ENCODE measurements at regions not wholly inside any gene's neighbourhood (a gene's known extent, or its start where the extent isn't known, plus 50 kb on each side); places are given as distances from the start of the nearest gene placed in this dataset.
"Not testable (repeated sequence)": the region's sequence is repeated elsewhere in the genome, so short reads cannot be mapped to it uniquely, and the experiment has no call there.

DNA sequence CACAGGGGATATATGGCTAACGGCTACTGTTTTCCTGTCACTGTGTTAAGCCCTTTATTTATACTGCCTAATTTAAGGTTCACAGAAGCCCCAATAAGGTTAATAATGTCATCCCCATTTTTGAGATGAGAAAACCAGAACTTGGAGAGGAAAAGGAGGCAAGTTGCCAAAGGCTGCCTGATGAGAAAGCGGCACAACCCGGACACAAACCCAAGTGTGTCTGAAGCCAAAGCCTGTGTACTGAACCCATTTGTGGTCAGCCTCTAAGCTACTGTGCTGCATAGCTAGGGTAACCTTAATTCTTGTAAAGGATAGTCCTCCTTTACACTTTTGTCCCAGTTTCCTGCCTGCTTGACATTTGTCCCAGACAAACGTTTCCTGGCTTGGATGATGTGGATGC lies 954.7 kb upstream of the FANCL start:
- no peak for DNase-seq

- no peak for DNase-seq
Measured at GRCh38 chr2:59191781-59192180, 950.7 kb upstream of the FANCL start.

GRCh38 chr2:59190518-59190917 lies 949.4 kb upstream of the FANCL start:
- no peak for DNase-seq

DNA sequence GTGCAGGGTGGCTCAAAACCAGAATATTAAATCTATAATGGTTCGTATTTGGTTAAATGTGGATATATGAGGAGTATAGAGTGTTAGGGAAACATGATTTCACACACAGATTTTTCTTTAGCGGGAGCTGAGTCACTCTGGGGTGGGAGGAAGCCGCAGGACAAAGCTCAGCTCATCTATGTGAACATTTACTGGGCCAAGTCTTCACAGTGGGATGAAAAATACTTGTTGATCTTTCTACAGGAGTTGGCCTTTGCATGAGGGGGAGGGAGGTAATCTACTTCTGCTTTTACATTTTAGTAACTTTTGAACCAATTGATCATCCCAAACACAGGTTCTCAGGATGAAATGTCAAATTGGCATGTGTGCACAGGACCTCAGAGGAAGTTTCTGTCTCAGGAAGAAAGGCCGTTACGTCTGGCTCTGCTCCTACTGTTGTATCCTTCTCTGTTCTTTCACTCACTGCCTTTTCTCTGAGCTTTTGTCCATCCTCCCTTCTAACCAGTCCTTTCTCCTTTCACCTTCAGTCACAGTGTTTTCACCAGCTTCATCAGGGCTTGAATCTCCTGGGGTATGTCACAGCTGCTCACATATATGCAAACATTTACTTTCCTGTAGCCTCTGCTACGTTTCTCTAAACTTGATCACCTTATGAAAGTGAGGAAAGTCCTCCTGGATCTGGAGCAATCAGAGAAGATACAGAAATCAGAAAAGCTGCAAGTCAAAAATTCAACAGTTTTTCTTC lies 943.3 kb upstream of the FANCL start:
- DNase-seq: no peak

GRCh38 chr2:59183070-59183469 lies 941.9 kb upstream of the FANCL start:
- DNase-seq: no peak

DNA sequence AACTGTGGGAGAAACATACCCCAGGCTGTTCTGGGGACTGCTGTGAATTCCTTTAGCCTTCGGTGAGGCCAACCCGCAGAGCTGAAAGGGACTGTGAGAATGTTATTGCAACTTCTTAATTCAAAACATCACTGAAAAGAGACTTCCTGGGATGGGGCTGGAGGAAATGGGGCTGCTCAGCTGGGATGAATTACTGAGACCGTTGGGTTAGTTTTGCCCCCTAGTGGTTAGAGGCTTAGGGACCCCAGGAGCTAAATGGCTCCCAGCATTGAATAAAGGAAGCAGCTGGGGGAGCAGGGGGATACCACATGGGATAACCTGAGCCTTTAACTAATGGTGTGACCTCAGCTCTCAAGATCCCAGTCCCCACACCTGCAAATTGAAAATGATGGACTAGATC lies 941.1 kb upstream of the FANCL start:
- no peak for DNase-seq

DNA sequence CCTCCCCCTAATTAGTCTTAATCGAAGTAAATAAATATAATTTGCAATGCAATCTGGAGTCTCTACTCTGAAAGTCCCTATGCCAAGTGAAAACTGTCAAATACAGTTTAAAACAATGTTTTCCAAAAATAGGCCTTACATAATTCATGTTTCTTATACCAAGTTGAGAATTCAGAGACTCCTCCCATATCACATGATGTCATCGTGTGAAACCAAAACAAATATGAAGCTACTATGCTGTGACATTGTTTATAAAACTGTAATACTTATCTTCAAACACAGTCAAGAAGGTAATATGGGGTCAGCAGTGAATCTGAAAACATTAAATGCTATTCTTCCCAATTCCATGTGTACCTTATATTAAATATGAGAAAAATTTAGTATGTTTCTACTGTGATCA lies 940.2 kb upstream of the FANCL start:
- no peak for DNase-seq

DNA sequence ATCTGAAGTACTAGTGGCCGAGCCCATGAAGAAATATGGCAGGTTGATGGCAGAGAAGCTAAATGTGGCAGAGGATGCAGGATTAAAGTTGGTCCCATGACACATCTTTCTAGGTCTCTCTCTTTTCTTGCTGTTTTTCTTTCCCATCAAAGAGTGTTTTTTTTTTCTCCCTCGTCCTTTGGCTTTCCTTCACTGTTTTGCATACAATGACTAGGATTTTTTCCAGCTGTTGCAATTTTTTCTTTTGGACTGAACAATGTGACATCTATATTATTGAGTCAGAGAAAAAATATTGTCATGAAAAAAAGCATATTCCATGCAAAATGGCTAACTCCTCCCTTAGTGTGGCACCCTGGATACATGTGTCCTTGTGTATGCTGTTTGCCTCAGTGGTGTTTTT lies 939.5 kb upstream of the FANCL start:
- DNase-seq: no peak

- no peak for DNase-seq
Measured at GRCh38 chr2:59180111-59180510, 939.0 kb upstream of the FANCL start.

DNA sequence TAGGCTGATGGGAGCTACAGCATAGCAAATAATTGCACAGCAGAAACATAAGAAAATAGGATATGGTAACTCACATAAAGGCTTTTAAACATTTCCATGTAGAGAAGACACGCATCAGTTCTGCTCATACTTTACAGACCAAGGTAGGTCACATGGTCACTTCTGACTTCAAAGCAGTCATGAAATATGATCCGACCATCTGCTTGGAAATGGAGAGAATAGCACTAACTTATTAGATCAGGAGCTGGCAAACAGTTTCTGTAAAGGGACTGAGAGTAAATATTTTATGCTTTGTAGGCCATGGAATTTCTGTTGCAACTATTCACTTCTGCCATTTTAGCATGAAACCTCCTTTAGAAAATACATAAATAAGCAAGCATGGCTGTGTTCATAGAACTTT lies 936.6 kb upstream of the FANCL start:
- no peak for DNase-seq

DNA sequence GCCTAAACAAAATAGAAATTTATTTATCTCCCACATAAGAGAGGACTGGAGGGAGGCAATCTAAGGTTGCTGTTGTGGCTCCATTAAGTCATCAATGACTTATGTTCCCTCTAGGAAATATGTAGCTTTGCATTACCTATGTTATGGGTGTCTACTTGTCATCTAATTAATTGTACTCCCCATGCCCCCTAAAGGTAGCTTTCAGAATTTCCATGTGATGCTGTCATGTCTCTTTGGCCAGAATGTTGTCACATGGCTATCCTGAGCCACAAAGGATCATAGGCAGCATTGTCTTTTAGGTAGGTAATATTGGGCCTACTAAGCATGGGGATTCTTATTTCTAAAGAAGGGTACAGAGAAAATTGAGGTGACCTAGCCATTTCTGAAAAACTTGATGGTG lies 935.6 kb upstream of the FANCL start:
- no peak for DNase-seq

DNA sequence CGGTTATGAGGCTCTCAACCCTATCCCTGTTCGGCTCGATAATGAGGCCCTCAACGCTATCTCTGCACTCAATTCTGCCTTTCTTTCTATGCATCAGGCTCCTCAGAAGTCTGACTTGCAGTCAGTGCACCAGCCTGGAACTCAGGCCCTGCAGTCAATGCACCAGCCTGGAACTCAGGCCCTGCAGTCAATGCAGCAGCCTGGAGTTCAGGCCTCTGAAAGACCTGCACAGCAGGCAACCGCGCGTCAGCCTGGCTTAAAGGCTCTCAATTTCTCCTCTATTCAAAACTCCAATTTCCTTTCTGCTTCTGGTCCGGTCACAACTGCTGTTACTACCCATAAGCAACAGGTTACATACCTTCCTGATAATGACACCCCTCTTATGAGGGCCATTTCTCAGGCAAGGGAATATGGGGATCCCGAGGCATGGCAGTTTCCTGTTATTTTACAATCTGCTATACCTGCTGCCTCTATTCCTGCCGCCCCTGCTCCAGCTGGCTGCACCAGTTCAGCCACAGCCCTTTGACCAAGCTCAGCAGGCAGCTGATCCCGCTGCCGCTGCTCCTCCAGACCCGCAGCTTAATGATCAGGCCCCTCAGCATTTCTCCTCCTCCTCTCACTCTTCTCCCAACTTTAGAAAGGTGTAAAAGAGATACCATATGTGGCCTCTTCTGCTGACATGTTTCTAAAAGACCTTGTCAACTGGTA lies 933.6 kb upstream of the FANCL start:
- DNase-seq: no peak

DNA sequence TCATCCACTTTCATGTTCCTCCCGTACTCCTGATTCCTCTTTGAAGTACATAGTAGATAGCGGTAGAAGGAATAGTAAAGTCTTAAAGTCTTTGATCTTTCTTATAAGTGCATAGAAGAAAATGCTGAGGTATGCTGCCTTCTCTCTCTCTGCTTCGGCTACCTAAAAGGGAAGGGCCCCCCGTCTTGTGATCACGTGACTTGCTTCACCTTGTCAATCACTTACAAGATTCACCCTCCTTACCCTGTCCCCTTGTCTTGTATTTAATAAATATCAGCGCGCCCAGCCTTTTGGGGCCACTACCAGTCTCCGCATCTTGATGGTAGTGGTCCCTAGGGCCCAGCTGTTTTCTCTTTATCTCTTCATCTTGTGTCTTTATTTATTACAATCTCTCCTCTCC lies 932.2 kb upstream of the FANCL start:
- no peak for DNase-seq

DNA sequence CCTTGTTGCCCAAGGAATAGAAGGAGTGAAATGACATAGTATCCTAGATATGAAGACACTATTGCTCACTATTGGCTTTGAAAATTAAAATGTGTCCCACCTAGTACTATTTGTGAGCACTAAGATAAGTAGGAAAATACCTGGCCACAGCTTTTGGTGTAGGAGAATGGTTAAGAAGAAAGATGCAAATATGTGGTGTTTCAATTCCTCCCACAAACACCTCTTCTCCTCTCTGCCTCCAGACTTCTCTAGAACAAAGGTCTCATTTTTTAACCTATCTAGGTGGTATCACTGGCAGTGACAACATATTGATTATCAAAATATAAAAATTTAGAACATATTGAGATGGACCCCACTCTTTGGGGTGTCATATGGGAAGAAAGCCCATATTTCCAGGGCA lies 929.9 kb upstream of the FANCL start:
- DNase-seq: no peak

DNA sequence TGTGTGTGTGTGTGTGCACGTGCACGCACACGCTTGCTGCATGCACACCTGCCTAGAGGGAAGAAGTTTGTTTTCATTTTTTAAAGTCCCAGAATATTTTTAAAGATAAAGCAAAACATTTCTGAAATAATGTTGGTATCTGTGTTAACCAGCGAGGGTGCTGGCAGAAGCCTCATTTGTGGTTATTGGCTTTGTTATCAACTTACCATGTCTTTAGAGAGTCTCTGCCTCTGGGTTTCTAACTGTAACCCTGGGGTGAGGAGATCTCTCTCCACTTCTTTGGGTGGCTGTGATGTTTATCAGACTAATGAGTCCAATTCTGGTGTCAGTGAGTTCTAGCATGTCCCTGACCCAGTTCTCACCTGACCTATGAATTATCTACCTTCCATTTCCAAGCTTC lies 927.6 kb upstream of the FANCL start:
- no peak for DNase-seq

DNA sequence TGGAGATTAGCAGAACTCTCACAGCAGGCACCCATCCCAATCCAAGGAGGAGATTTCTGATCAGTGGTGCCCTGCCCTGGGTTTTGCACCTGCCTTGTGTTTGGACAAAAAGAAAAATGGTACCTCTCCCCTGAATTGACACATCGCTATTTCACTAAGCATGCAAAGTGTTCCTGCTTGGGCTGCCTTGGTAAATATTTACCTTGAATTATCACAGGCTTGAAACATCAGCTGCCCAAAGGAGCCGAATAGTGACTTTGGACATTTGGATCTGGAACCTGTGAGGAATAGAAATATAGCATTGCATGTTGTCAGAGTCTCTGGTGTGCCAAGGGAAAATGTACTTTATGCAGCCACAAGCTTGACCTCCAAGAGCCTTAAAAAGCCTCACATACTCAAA lies 926.4 kb upstream of the FANCL start:
- no peak for DNase-seq

- DNase-seq: not testable (repeated sequence)
Measured at GRCh38 chr2:59157908-59158307, 916.8 kb upstream of the FANCL start.

DNA sequence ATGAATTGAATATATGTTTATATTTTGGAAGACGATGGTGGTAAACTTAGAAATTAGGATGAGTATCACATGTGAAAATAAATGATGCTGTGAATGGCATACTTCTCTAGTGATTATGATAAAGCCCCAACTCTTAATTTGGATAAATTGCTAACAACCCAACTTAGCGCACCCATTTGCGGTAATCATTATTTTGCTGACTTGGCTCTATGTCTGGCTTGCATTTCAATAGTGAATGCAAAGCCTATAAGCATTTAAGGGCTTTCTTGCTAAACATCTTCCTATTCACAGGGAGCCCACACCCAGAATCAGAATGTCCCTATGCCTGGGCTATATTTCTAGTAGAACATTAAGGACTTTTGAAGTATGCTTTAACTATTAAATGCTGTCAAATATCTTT lies 910.7 kb upstream of the FANCL start:
- DNase-seq: no peak

GRCh38 chr2:59150217-59150849 lies 909.2 kb upstream of the FANCL start:
- DNase-seq: no peak

GRCh38 chr2:59149271-59149670 lies 908.1 kb upstream of the FANCL start:
- no peak for DNase-seq

DNA sequence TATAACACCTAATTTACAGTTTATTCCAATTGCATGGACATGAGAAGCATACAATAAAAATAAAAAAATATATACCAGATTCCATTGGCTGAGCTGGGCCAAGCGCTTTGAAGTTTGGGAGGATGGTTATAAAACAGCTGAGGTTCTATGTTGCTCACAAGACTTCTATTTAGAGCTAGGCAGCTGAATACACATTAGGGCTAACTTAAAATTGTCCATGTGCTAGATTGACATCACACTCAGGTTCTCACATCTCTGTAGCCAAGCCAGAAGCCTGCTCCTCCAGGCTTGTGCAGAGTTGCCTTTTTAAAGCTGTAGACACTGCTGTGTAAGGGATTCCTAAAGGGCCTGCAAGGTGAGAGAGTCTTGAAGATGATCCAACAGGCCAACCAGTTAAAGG lies 871.1 kb upstream of the FANCL start:
- DNase-seq: no peak

DNA sequence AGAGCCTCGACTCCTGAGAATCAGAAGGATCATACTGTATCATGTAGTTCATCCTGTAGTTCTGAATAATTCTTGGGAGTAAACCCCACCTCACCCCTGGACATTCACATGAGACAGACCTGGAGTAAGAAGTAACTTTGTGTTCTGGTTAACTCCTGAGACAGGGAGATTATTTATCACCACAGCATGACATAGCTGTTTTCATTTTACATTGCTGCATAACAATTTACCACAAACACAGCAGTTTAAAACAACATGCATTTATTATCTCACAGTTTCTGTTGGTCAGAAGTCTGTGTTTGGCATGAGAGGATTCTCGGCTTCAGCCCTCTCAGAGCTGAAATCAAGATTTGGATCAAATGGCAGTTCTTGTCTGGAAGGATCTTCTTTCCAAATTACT lies 855.8 kb upstream of the FANCL start:
- no peak for DNase-seq

DNA sequence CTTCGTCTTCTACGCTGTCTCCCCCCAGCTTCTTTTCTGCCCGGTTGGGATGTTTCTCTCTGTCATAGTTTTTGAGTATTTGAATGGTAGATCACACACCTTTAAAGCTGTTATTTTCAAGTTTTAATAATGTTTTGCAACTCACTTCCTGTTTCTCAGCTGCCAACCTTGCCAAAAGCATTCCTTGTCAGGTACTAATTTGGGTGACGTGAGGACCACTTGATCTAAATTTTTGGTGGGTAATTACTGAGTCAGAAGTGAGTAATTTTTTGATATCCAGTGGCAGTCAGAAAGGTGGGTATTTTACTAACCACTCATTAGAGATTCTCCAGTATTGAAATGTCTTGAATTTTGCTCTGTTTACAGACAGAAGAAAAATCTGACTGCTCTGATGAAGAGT lies 852.4 kb upstream of the FANCL start:
- DNase-seq: no peak

- no peak for DNase-seq
Measured at GRCh38 chr2:59084326-59084725, 843.2 kb upstream of the FANCL start.
